Body of pancreas (tissue), 4 donors: ENCODE measurements at regions not wholly inside any gene's neighbourhood (a gene's known extent, or its start where the extent isn't known, plus 50 kb on each side); places are given as distances from the start of the nearest gene placed in this dataset. TPM values are rescaled to one million over a fixed set of nuclear protein-coding genes. Genes with fewer than 3 reads are reported as not detected.
"Not testable (repeated sequence)": the region's sequence is repeated elsewhere in the genome, so short reads cannot be mapped to it uniquely, and the experiment has no call there.

Source experiments
- ATAC-seq: fragments of 150-250 bp; one replicate; pipeline ENCODE4 v1.9.1; 2016
- DNase-seq, 4 donors: peaks; one replicate each; pipeline ENCODE4 v3.0.0-alpha.2; 2019
- H3K27ac ChIP-seq, 4 donors: fragments of 200-600 bp; sonication (generic); 1 replicate in 3 of 4; 2 replicates in 1 of 4; pipeline versions ENCODE4 v1.5.1 to v1.6.1; 2016 to 2019; ENCODE audit warnings: mild to moderate bottlenecking in 1 of 4, mixed read lengths in 1 of 4, moderate library complexity in 1 of 4
- H3K27me3 ChIP-seq, 2 donors: fragments of 200-600 bp; sonication (generic); one replicate each; pipeline ENCODE4 v1.6.0; 2016; ENCODE audit warnings: mild to moderate bottlenecking in 1 of 2
- H3K36me3 ChIP-seq, 2 donors: fragments of 200-600 bp; sonication (generic); replicated peaks in 1 of 2; 2 replicates each; pipeline ENCODE4 v1.5.1; 2016; ENCODE audit warnings: low read depth in 2 of 2; ENCODE audit not compliant: insufficient read depth in 1 of 2
- H3K4me1 ChIP-seq: fragments of 200-600 bp; sonication (generic); one replicate; pipeline ENCODE4 v1.6.0; 2016
- H3K4me3 ChIP-seq, 2 donors: fragments of 200-600 bp; sonication (generic); 1 replicate in 1 of 2; 2 replicates in 1 of 2; pipeline ENCODE4 v1.5.1; 2016 to 2019
- H3K9me3 ChIP-seq, 3 donors: fragments of 200-600 bp; sonication (generic); 1 replicate in 2 of 3; 2 replicates in 1 of 3; pipeline ENCODE4 v1.5.1; 2016
- CTCF ChIP-seq, 7 experiments: fragments of 450-650 bp in 4 of 7; fragments of 200-600 bp in 3 of 7; sonication (generic) in 3 of 7; IDR thresholded peaks; one replicate each; pipeline ENCODE4 v1.5.1; 2016 to 2019; ENCODE audit warnings: antibody characterized with exemption in 7 of 7
- POLR2A ChIP-seq, 3 donors: fragments of 450-650 bp; IDR thresholded peaks; one replicate each; pipeline ENCODE4 v1.6.1; 2016; ENCODE audit warnings: antibody characterized with exemption in 3 of 3, mild to moderate bottlenecking in 2 of 3
- WGBS, 2 donors: methylation state at CpG; one replicate each; pipeline ENCODE4 v1.1.5; 2017; 5-methylcytosine and 5-hydroxymethylcytosine counted together
- intact Hi-C: fragments of 100-400 bp; cut with DNase I; formaldehyde crosslinking; loops from one replicate; pipeline ENCODE4 v1.15.1; 2023
- microRNA-seq, 2 donors: library from miRNA; unstranded; fragments of <30 nt; microRNA quantifications; one replicate each; pipeline ENCODE4, GENCODE V29; 2016; ENCODE audit warnings: borderline number of aligned reads in 2 of 2, borderline replicate concordance in 2 of 2
- small RNA-seq: library from RNA; depleted of rRNA; stranded (forward); fragments of <200 nt; gene quantifications from one replicate; pipeline ENCODE3, GENCODE V24; 2016

- ATAC-seq, result no peak
- Histone ChIP-seq H3K4me3 (no peak overlapping the region), H3K4me1 (peaks cover 4% of the 10 kb centered on the region), H3K27ac (no peak overlapping the region), H3K36me3 (no peaks in the 10 kb centered on the region), H3K9me3 (no peaks in the 10 kb centered on the region), H3K27me3 (no peaks in the 10 kb centered on the region)
- TF ChIP-seq CTCF (IDR thresholded peaks at IDR 0.05) (no peak), POLR2A (IDR thresholded peaks at IDR 0.05) (no peak)
- intact Hi-C loops, result no loop called here
- WGBS, 2 donors, result 50% methylated on average over 15 of the region's 15 CpGs
- peak in 3 of 4 donors; percentile 13 to 25 (median 16) for DNase-seq
Measured at GRCh38 chr3:151538456-151539393, 77.9 kb upstream of the IGSF10 start.

DNA sequence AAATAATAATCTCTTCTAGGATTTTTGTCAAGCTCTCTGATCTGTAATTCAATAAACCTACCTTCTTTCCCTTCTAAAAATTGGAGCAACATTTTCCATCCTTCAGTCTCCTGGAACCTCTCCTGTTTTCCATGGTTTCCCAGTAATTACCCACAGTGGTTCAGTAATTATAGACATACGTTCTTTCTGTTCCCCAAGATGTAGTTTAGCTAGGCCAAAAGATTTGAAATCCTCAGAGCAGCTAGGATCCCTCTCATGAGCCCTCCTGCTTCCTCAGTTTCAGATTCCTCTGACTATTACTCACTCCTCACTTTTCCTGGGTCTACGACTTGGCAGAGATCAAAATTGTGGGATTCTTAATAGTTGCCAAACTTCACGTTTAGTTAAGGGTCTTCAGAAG lies 76.9 kb upstream of the IGSF10 start:
- no peaks in the 10 kb centered on the region for H3K27me3 ChIP-seq

GRCh38 chr3:151526757-151527156 lies 65.9 kb upstream of the IGSF10 start:
- DNase-seq (no peak), ATAC-seq (no peak)
- Histone ChIP-seq H3K9me3 (no peaks in the 10 kb centered on the region), H3K27ac (no peak overlapping the region), H3K36me3 (no peaks in the 10 kb centered on the region), H3K27me3 (no peaks in the 10 kb centered on the region), H3K4me3 (no peak overlapping the region), H3K4me1 (no peaks in the 10 kb centered on the region)
- WGBS, 2 donors, result 79 to 85% methylated on average over 2 of the region's 2 CpGs
- TF ChIP-seq CTCF (IDR thresholded peaks at IDR 0.05), result no peak
- no peak for TF ChIP-seq POLR2A (IDR thresholded peaks at IDR 0.05)
- intact Hi-C loops, result no loop called here

More for the DNA sequence above, 76.9 kb upstream of the IGSF10 start:
- DNase-seq (no peak), ATAC-seq (no peak)
- no peak overlapping the region for H3K4me3 ChIP-seq
- intact Hi-C loops, result no loop called here
- no peaks in the 10 kb centered on the region for H3K9me3 ChIP-seq
- 38 to 48% methylated on average over 3 of the region's 3 CpGs for WGBS, 2 donors
- peaks cover 4% of the 10 kb centered on the region for H3K4me1 ChIP-seq
- no peaks in the 10 kb centered on the region for H3K36me3 ChIP-seq
- H3K27ac ChIP-seq, result no peak overlapping the region
- TF ChIP-seq POLR2A (IDR thresholded peaks at IDR 0.05) (no peak), CTCF (IDR thresholded peaks at IDR 0.05) (no peak)

- no peak overlapping the region for H3K4me3 ChIP-seq
- 52% methylated on average over 1 of the region's 1 CpG for WGBS, 2 donors
- DNase-seq (no peak), ATAC-seq (no peak)
- no peaks in the 10 kb centered on the region for H3K4me1 ChIP-seq
- H3K27me3 ChIP-seq, result no peaks in the 10 kb centered on the region
- no peaks in the 10 kb centered on the region for H3K9me3 ChIP-seq
- intact Hi-C loops, result no loop called here
- no peak overlapping the region for H3K27ac ChIP-seq
- no peaks in the 10 kb centered on the region for H3K36me3 ChIP-seq
- TF ChIP-seq POLR2A (IDR thresholded peaks at IDR 0.05) (no peak), CTCF (IDR thresholded peaks at IDR 0.05) (no peak)
Measured at GRCh38 chr3:151520105-151520504, 59.2 kb upstream of the IGSF10 start.

GRCh38 chr3:151511433-151511832 lies 50.6 kb upstream of the IGSF10 start:
- WGBS, 2 donors, result 71 to 75% methylated on average over 2 of the region's 2 CpGs
- H3K4me3 ChIP-seq, H3K4me1 ChIP-seq, intact Hi-C loops, H3K27ac ChIP-seq, H3K36me3 ChIP-seq, DNase-seq, H3K9me3 ChIP-seq, H3K27me3 ChIP-seq, ATAC-seq: not testable (repeated sequence)

Small RNA genes lying in the stretch of these regions (microRNA-seq; reads per million reads assigned to microRNA genes)
- gene MIR5186, result 0 reads per million in 2 donors

Small RNA genes lying in the stretch of these regions (small RNA-seq; reads per million reads assigned to genes)
- not detected for gene MIR5186
